AG20443 (cell line): ENCODE measurements at regions not wholly inside any gene's neighbourhood (a gene's known extent, or its start where the extent isn't known, plus 50 kb on each side); places are given as distances from the start of the nearest gene placed in this dataset.
A peak's percentile ranks its signal among the peaks of the same experiment; 100 is the strongest.
"Not testable (repeated sequence)": the region's sequence is repeated elsewhere in the genome, so short reads cannot be mapped to it uniquely, and the experiment has no call there.

Source experiments
- DNase-seq: peaks from one replicate; pipeline ENCODE4 v3.0.0; 2012; ENCODE audit warnings: low spot score, mixed read lengths

DNA sequence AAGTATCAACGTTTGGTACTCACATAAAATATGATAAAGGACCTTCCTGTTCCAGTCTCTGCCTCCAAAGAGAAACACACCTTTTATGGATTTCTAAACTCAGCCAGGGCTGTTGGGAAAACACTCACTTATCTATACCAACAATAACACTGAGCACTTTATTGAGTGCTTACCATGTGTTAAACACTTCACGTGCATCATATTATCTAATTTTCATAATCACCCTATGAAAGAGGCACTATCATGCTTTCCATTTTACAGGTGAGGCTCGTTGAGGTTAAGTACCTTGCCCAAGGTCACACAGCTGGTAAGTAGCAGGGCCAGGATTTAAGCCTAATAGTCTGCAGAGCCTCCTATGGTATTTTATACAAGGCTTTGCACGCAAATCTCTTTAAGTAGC is 251.5 kb upstream of the SOX9 start:
- DNase-seq, result no peak

DNA sequence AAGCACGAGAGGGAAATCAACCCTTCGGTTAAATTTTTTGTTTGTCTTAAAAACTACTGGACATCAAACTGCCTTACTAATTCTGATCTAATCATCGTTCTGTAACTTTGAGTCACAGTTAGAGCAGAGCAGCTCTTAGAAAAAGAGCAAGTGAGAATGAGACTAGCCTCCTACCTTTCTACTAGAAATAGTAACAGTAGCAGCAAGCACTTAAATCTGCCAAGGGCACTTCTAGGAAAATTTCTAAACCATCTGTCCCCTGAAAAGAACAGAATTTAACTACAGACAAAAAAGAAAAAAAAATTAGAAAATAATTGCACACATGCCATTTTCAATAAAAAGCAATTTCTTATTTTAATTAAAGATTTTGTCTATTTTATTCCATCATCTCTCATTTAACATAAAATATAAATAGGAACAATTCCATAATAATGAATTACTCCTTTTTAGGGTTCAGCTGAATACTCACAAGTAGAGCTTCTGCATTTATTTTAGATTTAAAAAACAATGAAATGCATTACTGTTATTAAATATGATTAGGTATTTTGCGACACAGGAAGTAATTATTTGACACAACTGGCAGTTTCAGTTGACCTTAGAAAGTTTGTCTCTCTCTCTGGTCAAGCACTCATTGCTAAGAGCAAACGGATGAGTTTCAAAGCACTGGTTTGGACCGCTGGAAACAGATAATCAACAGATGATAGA is 250.8 kb upstream of the SOX9 start:
- DNase-seq, result no peak

DNA sequence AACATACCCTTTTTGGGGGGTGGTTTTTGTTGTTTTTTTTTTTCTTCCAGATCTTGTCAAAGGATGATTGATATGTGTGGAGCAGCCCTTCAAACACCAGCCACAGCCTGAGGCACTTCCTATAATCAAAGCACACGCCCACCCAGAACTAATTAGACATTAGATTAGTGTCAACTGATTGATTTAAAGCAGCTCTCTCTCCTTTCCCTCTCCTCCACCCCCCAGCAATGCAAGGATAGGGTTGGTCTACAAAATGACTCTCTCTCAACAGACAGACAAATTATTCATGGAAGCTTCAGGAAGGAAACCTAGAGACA is 250.3 kb upstream of the SOX9 start:
- DNase-seq, result no peak

DNA sequence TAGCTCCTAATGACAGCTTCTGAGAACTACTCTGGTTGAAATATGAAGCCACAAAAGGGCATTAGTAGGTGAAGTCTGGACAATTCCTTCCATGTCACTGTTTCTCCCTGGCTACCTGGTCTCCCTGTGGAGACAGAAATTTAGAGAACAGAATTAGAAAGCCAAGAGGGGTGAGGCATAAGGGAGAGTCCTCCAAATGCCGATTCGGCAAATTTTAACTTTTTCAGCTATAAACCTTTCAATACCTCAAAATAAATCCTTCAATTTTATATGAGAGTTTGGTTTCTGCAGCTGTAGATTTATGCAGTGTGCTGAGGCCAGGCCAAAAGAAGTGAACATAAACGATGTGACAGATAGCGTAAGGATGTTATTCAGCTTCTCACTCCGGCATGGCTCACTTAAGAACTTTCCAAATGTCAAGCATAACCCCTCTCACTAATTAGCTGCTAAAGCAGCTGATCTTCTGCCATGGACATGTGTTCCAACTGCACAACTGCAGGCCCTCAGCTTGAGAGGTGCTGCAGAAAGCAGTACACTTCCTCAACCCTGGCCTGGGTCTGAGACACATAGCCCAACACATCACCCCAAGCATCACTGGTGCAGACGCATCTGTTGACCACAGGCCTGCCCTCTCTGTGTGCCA is 247.9 kb upstream of the SOX9 start:
- no peak for DNase-seq

DNA sequence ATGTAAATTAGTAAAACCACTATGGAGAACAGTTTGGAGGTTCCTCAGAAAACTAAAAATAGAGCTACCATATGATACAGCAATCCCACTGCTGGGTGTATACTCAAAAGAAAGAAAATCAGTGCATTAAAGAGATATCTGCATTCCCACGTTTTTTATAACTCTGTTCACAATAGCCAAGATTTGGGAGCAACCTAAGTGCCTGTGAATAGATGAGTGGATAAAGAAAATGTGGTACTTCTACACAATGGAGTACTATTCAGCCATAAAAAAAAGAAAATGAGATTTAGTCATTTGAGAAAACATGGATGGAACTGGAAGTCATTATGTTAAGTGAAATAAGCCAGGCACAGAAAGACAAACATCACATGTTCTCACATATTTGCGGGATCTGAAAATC is 246.0 kb upstream of the SOX9 start:
- not testable (repeated sequence) for DNase-seq

DNA sequence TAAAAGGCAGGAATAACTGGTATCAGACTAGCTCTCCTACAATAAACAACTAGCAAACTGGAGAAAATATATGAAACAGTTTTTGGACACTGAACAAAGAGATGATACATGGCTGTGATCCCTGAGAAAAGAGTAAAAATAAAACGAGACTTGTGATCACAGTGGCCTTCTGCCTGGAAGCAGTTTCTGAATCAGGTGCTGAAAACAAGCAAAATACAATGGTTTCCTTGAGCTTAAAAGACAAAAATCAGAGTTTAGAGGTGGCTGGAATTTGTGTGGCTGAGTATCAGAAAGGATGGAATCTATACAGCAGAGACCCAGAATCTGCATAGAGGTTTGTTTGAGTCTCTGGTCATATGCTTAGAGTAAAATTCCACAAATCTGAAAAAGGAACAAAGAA is 242.5 kb upstream of the SOX9 start:
- no peak for DNase-seq

DNA sequence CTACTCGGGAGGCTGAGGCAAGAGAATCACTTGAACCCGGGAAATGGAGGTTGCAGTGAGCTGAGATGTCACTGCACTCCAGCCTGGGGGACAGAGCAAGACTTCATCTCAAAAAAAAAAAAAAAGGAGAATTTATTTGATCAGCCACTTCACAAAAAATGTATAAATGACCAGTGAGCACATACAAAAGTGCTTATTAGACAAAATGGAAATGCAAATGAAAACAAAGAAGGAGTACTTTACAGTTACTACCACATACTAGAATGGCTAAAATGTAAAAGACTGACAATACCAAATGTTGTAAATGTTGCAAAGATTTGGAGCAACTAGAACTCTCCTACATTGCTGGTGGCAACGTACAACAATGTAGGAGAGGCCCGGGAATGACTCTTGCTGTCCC is 241.8 kb upstream of the SOX9 start:
- no peak for DNase-seq

DNA sequence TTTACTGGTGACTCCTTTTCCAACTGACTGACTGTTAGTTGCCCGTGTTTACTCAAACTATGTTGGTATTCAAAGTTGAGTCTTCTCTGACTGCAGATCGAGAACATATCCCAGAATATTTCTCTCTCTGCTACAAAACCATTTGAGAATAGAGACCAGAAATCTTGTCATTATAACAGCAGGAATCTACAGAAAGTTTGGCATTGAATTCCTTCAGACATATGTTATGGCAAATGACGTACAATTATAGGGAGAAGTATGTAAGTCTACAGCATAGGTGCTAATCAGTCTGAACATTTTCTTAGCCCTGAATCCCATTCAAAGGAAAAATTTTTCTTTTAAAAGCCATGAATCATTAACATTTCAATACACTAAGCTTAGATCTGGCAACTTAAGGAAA is 239.8 kb upstream of the SOX9 start:
- DNase-seq, result no peak

DNA sequence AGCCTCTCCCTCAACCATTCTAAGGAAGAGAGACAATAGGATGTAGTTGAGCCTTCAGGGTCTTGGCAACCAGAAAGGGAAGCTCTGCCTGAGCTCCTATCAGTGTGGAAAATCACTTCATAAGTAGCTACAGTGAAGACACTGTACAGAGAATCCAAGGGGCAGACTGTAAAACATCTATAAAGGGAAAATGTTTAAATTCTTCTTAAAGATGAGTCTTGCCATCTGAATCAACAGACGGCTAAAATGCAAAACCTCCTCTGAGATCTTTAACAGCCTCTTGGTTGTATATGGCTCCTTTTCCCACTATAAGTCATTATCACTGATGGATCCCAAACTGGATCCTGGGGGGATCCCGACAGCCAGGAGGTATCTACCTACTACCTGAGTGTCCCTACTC is 239.2 kb upstream of the SOX9 start:
- no peak for DNase-seq

DNA sequence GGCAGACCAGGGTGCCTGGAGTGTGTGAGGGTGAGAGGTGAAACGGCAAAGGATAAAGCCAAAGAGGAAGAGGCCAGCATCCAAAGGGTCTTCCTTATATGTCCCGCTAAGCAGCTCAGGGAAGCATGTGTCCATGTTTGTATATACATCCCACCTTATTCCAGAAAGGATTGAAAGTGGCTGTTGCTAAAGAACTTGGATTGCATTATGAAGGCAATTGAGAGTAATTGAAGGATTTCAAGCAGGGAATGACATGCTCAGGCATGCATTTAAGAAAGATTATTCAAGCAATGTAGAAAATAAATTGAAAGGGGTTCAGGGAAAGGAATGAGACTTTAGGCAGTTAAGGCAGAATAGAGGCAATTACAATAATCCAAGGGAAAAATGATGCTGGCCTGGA is 237.6 kb upstream of the SOX9 start:
- DNase-seq, result no peak

DNA sequence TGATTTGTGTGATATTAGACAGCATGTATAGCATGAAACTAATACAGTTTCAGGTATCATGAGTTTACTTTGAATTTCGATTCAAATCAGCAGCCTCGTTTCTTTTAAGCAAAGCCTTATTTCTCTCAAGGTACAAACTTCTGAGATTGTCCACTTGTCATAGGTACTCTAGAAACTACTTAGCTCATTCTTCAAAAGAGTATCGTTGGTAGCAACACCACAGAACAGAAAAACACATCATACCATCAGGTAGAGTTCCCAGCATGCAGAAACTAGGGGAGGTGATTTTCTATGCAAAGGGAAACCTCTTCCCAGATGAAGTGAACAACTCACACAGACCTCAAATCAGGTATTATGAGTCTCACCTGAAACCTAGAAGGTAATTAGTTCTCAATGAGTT is 237.0 kb upstream of the SOX9 start:
- DNase-seq, result no peak

DNA sequence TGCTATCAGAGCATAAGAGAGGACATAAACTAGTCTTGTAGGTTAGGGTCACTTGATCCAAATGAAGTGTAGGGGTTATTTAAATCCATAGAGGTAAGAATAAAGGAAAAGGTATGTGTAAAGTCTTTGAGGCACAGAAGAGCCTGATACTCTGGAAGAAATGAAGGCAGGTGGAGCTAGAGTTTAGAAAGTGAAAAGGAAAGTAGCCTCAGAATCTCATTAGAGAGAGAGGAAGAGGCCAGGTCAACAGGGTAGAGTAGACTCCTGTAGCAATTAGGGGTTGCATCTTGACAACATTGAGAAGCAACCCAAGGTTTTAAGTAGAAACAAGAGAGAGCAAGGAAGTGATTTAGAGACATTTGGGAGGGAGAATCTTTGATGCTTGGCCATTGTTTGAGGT is 235.2 kb upstream of the SOX9 start:
- no peak for DNase-seq

DNA sequence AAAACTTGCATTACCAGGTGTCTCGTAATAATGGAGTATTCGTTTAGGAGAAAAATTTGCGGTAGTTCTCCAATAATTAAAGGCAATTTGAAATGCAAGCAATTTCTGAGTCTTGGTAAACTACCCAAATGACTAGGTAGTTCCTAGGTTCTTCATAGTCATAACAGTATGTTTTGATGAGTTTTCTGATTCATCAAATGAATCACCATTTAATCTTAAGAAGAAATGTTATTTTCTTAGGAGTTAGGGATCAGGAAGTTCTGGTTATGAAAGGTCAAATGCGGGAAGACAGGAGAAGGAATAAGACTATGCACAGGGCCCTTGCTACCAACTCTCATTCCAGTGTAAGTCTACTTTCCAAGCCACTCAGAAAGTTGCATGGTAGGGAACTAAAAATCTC is 221.5 kb upstream of the SOX9 start:
- no peak for DNase-seq

DNA sequence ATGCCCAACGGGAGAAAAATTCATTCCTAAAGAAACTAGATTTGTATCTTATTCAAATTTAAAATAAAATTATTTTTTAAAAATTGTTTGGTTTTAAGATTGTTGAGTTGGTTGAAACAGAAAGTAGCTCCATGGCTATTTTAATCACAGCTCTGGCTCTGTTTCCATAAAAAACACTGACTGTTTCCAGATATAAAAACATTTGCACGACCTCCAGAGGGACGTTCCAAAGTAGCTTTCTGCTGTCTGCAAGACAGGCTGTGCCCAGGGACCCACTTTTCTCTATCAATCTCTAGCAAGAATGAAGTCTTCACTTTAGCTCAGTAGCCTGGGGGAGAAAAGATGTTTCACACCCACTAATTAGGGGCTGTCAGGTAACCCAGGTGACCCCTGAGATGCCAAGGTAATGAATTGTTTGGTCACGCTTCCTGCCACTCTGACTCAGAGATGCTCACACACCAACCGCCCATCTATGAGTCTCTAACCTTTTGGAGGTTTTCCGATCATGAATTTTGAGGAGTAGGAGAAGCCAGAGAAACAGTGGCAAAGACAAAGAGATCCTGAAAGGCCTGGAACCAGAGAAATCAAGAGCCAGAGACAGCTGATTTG is 220.1 kb upstream of the SOX9 start:
- no peak for DNase-seq

DNA sequence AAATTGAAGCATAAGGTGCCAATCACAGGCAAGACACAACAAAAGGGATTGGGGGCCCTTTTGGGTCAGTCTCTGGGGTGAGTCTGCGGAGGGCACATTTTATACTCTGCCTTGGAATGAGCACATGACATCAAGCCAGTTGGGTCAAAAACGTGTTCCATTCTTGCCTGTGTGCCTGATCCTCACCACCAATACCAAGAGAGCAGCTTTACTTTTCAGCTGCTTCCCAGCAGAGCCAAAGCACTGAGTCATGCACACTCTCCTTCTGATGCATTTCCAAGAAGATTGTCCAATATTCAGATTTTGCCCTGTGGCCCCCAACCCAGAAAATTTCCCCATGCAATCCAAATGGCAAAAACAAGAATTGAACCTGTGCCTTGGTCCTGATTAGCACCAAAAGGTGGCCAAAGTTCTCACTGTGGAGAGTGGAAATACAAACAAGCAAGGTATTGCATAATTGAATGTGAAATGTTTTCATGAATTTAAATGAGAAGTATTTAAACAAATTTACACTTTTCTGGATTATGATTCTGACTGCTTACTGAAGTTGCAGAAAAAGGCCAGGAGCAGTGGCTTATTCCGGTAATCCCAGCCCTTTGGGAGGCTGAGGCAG is 217.8 kb upstream of the SOX9 start:
- peak; percentile 40 for DNase-seq

DNA sequence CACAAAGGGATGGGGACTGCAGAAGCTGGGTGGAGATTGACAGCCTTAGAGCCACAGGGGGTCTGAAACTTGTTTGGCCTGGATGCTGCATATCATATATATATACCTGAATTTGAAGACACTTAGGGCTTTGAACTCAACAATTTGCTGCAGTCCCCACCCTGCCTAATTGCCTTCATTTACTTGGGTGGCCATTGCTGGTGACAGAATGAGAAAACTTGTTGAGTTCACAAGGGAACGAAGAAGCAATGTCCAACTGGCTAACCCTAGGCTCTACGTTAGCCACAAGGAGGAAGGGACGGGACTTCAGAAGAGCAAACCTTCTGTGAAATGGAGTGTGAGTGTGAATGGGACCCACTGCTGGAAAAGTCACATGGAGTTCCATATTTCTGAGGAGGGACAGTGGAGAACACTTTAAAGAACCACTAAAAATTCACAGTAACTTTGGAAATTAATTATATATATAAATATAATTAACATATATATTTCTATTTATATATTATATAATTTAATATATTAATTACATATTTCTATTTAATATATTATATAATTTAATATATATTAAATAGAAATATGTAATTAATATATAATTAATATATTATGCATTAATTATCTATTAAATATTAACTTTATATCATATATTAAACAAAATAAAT is 215.3 kb upstream of the SOX9 start:
- DNase-seq, result no peak

DNA sequence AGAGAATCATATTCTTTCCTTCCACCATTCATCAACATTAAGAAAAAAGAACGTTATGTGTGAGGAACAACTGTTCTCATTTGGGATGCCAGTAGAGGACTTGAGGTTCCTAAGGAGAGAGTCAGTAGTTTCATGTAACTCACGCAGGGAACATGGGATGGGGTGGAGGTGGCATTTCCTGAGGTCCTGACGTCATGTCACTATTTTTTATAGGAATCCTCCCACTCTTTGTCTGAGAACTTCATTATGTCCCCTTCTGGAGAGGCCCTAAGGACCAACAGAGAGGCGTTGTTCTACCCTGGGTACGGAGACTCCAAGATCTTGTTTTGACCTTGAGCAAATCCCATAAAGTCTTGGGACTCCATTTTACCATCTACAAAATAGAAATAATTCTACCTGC is 211.7 kb upstream of the SOX9 start:
- DNase-seq, result no peak

DNA sequence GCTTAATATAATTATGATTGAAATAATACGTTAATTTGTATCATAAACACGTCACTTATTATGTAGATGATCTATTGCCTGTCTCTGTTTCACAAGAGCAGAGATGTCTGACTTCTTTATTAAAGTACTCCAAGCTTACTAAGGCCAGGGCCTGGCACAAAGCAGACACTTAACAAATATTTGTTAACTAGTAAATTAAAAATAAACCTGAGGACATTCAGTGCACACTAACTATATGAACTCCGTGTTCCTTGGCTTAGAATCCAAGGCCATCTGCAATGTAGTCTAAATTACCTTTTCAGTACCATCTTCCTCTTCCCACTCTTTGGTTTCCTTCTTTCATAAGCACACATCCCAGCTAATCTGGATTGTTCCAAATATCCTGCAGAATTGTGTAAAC is 210.8 kb upstream of the SOX9 start:
- no peak for DNase-seq

DNA sequence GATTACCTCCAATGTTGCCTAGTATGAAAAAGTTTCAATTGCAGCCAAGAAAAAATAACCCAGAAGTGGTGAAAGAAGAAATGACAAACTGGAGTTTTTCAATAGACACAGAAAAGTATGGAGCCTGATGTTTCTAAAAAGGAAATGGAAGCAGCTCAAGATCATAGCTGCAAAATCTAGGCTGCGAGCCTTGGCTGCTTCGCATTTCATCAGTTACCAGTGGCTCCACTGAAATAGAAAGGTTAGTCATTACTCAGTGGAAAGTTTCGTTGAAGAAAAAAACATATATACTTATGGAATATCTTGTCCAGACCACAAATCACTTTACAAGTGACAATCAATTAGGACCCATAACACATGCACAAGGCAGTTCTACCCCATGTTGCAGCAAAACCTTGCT is 206.8 kb upstream of the SOX9 start:
- DNase-seq, result no peak

DNA sequence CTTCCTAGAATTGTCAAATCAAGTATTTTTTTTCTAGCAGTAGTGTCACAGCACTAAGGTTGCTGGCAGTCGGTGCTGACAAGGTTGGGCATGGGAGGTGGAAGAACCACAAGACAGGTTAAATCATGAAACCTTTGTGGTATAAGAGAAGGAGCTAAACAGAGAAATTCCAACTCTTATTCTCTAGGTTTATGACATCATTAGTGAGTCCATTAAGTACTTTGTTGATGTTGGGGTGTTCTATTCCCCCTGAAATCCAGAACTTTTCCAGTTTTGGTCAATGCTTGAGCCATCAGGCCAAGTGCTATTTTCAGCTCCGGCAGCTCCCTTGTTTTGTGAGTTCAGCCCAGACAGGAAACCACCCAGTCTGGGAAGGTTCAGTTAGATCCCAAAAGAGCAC is 206.0 kb upstream of the SOX9 start:
- DNase-seq, result no peak

DNA sequence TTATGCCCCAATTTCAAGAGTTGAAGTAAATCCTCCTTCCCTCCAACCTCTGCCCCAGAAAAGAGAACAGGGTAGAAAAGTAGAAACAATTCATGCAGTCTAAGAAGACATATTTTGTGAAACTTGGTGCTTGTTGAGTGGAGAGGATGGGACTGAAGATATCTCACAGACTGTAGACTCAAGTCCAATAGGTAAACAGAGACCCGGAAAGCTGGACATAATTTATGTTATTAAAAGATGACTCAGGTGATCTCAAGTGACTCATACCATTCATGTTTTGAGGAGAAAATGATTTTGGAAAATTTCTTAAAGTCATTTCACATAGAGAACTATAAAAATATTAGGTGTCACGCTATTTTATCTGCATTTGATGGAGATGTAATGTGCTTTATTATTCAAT is 203.1 kb upstream of the SOX9 start:
- DNase-seq, result no peak

DNA sequence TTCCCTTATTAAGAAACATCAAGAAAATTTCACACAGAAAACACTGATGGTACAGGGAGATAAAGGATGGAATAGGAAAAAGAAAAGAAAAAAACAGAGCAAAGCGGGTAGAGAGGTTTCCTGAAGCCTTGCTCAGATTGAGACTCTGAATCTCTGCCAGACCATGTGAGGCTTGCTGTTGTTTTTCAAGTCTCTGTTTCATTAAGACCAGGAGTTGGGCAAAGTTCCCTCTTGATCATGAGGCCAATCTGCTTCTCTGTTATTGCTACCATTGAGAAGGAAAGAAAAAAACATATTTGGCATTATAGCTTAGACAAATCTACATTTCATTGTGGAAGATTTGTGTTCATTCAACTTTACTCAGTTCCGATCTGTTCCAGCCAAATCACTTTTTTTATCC is 201.6 kb upstream of the SOX9 start:
- DNase-seq, result no peak

DNA sequence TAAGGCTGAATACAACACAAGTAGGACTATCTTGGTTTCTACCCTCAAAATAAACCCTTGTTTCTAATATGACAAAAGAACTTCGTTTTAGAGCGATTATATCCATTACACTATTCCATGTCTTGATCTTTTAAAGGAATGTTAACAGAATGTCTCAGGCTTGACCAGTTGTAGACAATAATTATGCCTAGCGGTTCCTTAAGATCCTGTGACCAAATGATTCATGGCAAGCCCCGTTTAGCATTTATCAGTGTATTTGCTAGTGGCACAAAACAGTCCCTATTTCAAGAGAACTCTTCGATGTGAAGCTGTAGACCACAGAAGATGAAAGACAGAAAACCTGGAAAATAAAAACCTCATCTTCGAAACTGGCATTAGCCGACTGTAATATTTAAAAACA is 200.9 kb upstream of the SOX9 start:
- no peak for DNase-seq
